ENCODE measurements at regions not wholly inside any gene's neighbourhood (a gene's known extent, or its start where the extent isn't known, plus 50 kb on each side); places are given as distances from the start of the nearest gene placed in this dataset.

- Histone ChIP-seq H3K36me3 (ENCODE audit: control insufficient read depth in 1 of 2, insufficient read depth in 2 of 2, low read length in 2 of 2) (no peaks in the 10 kb centered on the region), H3K9me3 (ENCODE audit: control insufficient read depth in 1 of 2, low read length in 2 of 2) (no peaks in the 10 kb centered on the region), H3K4me1 (ENCODE audit: control insufficient read depth in 1 of 2, insufficient read depth in 2 of 2, low read length in 2 of 2) (no peaks in the 10 kb centered on the region), H3K4me3 (ENCODE audit: low read depth in 1 of 2, low read length in 2 of 2) (no peak overlapping the region), H3K27ac (ENCODE audit: low read depth, low read length) (no peak overlapping the region), H3K9ac (ENCODE audit: low read depth in 1 of 2, low read length in 2 of 2) (no peak overlapping the region), H3K27me3 (ENCODE audit: control insufficient read depth in 1 of 2, insufficient read depth in 2 of 2, low read length in 2 of 2) (no peaks in the 10 kb centered on the region)
These were observed 217.9 kb downstream of the UBE2E3 start for GRCh38 chr2:181198183-181198864.

DNA sequence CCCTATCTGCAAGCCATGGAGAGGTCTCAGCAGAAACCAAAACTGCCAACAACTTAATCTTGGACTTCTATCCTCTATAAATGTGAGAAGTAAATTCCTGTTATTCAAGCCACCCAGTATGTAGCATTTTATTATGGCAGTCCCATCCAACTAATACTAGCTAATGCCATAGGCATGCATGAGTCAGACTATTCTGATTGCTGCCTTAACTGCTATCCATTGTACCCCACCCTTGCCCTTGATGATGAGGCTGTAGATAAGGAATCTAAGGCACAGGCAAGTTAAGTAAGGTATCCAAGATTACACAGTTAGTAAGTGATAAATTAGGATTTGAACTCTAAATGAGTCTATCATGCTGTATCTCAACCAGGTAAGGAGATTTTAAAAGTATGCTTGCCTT lies 223.0 kb downstream of the UBE2E3 start:
- Histone ChIP-seq H3K9ac (ENCODE audit: low read depth in 1 of 2, low read length in 2 of 2) (no peak overlapping the region), H3K4me3 (ENCODE audit: low read depth in 1 of 2, low read length in 2 of 2) (no peak overlapping the region), H3K27me3 (ENCODE audit: control insufficient read depth in 1 of 2, insufficient read depth in 2 of 2, low read length in 2 of 2) (no peaks in the 10 kb centered on the region), H3K4me1 (ENCODE audit: control insufficient read depth in 1 of 2, insufficient read depth in 2 of 2, low read length in 2 of 2) (no peaks in the 10 kb centered on the region), H3K36me3 (ENCODE audit: control insufficient read depth in 1 of 2, insufficient read depth in 2 of 2, low read length in 2 of 2) (no peaks in the 10 kb centered on the region), H3K27ac (ENCODE audit: low read depth, low read length) (no peak overlapping the region), H3K9me3 (ENCODE audit: control insufficient read depth in 1 of 2, low read length in 2 of 2) (no peaks in the 10 kb centered on the region)

DNA sequence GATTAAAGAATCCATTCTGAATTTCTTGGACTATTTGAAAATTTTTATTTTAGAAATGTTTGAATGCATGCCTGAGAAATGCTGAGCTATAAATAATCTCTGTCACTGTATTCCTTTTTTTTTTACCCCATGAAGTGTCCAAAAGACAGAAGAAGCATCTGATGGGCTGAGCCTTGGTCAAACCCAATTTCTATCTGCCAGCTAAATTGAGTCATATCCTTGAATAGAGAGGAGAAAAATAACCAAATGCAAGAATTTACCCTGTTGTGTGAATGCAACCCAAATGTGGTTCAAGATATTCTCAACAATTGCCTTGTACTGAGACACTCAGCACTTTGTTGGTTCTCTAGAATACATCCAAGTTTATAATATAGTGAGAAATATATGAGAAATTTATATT lies 223.5 kb downstream of the UBE2E3 start:
- no peaks in the 10 kb centered on the region for H3K4me1 ChIP-seq (ENCODE audit: control insufficient read depth in 1 of 2, insufficient read depth in 2 of 2, low read length in 2 of 2)
- H3K27ac ChIP-seq (ENCODE audit: low read depth, low read length), result no peak overlapping the region
- no peaks in the 10 kb centered on the region for H3K9me3 ChIP-seq (ENCODE audit: control insufficient read depth in 1 of 2, low read length in 2 of 2)
- H3K27me3 ChIP-seq (ENCODE audit: control insufficient read depth in 1 of 2, insufficient read depth in 2 of 2, low read length in 2 of 2), result no peaks in the 10 kb centered on the region
- H3K36me3 ChIP-seq (ENCODE audit: control insufficient read depth in 1 of 2, insufficient read depth in 2 of 2, low read length in 2 of 2), result no peaks in the 10 kb centered on the region
- H3K9ac ChIP-seq (ENCODE audit: low read depth in 1 of 2, low read length in 2 of 2), result no peak overlapping the region
- H3K4me3 ChIP-seq (ENCODE audit: low read depth in 1 of 2, low read length in 2 of 2), result no peak overlapping the region

GRCh38 chr2:181218401-181218821 lies 238.0 kb downstream of the UBE2E3 start:
- Histone ChIP-seq H3K27me3 (ENCODE audit: control insufficient read depth in 1 of 2, insufficient read depth in 2 of 2, low read length in 2 of 2) (no peaks in the 10 kb centered on the region), H3K9me3 (ENCODE audit: control insufficient read depth in 1 of 2, low read length in 2 of 2) (no peaks in the 10 kb centered on the region), H3K4me3 (ENCODE audit: low read depth in 1 of 2, low read length in 2 of 2) (no peak overlapping the region), H3K9ac (ENCODE audit: low read depth in 1 of 2, low read length in 2 of 2) (no peak overlapping the region), H3K36me3 (ENCODE audit: control insufficient read depth in 1 of 2, insufficient read depth in 2 of 2, low read length in 2 of 2) (no peaks in the 10 kb centered on the region), H3K4me1 (ENCODE audit: control insufficient read depth in 1 of 2, insufficient read depth in 2 of 2, low read length in 2 of 2) (no peaks in the 10 kb centered on the region), H3K27ac (ENCODE audit: low read depth, low read length) (no peak overlapping the region)

GRCh38 chr2:181223234-181223633 lies 234.0 kb upstream of the ITGA4 start:
- Histone ChIP-seq H3K4me3 (ENCODE audit: low read depth in 1 of 2, low read length in 2 of 2) (no peak overlapping the region), H3K4me1 (ENCODE audit: control insufficient read depth in 1 of 2, insufficient read depth in 2 of 2, low read length in 2 of 2) (no peaks in the 10 kb centered on the region), H3K36me3 (ENCODE audit: control insufficient read depth in 1 of 2, insufficient read depth in 2 of 2, low read length in 2 of 2) (no peaks in the 10 kb centered on the region), H3K9ac (ENCODE audit: low read depth in 1 of 2, low read length in 2 of 2) (no peak overlapping the region), H3K27me3 (ENCODE audit: control insufficient read depth in 1 of 2, insufficient read depth in 2 of 2, low read length in 2 of 2) (no peaks in the 10 kb centered on the region), H3K27ac (ENCODE audit: low read depth, low read length) (no peak overlapping the region), H3K9me3 (ENCODE audit: control insufficient read depth in 1 of 2, low read length in 2 of 2) (no peaks in the 10 kb centered on the region)

DNA sequence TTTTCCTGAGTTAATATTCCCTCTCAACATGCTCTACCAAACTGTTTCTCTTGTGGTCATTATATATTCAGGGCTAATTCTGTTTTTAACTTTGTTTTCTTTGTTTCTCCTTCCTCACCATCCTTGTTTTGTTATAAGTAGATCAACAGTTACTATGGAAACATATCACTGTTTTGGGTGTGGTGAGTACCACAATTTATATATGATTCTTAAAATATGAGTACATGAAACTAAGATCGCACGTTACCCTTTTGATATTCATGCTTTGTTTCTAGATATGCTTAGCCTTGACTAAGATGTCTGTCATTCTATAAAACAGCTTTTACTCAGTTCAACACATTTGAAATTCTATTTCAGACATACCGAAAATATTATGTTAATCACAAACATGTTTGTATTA lies 232.3 kb upstream of the ITGA4 start:
- H3K27me3 ChIP-seq (ENCODE audit: control insufficient read depth in 1 of 2, insufficient read depth in 2 of 2, low read length in 2 of 2), result no peaks in the 10 kb centered on the region
- H3K27ac ChIP-seq (ENCODE audit: low read depth, low read length), result no peak overlapping the region
- H3K9ac ChIP-seq (ENCODE audit: low read depth in 1 of 2, low read length in 2 of 2), result no peak overlapping the region
- no peak overlapping the region for H3K4me3 ChIP-seq (ENCODE audit: low read depth in 1 of 2, low read length in 2 of 2)
- no peaks in the 10 kb centered on the region for H3K4me1 ChIP-seq (ENCODE audit: control insufficient read depth in 1 of 2, insufficient read depth in 2 of 2, low read length in 2 of 2)
- no peaks in the 10 kb centered on the region for H3K9me3 ChIP-seq (ENCODE audit: control insufficient read depth in 1 of 2, low read length in 2 of 2)
- no peaks in the 10 kb centered on the region for H3K36me3 ChIP-seq (ENCODE audit: control insufficient read depth in 1 of 2, insufficient read depth in 2 of 2, low read length in 2 of 2)

DNA sequence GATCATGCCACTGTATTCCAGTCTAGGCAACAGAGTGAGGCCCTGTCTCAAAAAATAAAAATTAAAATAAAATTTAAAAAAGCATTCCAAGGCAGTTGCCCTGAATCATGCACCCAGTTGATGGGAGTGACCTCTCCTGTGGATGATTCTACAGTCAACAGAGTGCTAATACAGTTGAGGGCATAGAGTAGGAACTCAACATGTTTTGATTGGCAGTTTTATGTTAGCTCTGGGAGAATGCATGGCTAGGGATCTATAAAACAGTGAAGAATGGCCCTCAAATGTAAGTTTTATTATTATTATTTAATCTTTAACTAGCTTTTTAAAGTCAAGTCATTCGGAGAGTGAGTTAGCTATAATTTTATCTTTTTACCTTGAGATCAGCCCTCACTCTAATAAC lies 228.5 kb upstream of the ITGA4 start:
- H3K9me3 ChIP-seq (ENCODE audit: control insufficient read depth in 1 of 2, low read length in 2 of 2), result no peaks in the 10 kb centered on the region
- no peaks in the 10 kb centered on the region for H3K4me1 ChIP-seq (ENCODE audit: control insufficient read depth in 1 of 2, insufficient read depth in 2 of 2, low read length in 2 of 2)
- no peak overlapping the region for H3K4me3 ChIP-seq (ENCODE audit: low read depth in 1 of 2, low read length in 2 of 2)
- no peak overlapping the region for H3K9ac ChIP-seq (ENCODE audit: low read depth in 1 of 2, low read length in 2 of 2)
- no peaks in the 10 kb centered on the region for H3K36me3 ChIP-seq (ENCODE audit: control insufficient read depth in 1 of 2, insufficient read depth in 2 of 2, low read length in 2 of 2)
- no peak overlapping the region for H3K27ac ChIP-seq (ENCODE audit: low read depth, low read length)
- H3K27me3 ChIP-seq (ENCODE audit: control insufficient read depth in 1 of 2, insufficient read depth in 2 of 2, low read length in 2 of 2), result no peaks in the 10 kb centered on the region

DNA sequence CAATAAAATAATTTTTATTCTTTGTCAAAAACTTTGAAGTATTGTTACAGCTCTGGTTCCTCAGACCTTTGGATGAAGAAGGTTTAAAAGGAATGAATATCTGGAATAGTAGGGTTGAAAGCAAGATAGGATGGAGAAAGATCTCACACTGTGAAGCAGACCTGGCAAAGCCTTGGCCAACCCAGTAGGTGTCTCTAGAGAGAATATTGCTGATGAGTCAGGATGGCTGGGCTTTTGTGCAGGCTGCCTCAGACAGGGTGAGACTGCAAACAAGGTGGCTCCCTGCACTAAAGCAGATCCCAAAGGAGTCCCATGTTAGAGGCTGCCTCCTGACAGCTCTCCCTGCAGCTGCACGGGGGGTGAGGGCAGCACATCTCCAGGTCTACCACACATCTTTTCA lies 226.0 kb upstream of the ITGA4 start:
- Histone ChIP-seq H3K4me3 (ENCODE audit: low read depth in 1 of 2, low read length in 2 of 2) (no peak overlapping the region), H3K9me3 (ENCODE audit: control insufficient read depth in 1 of 2, low read length in 2 of 2) (no peaks in the 10 kb centered on the region), H3K27me3 (ENCODE audit: control insufficient read depth in 1 of 2, insufficient read depth in 2 of 2, low read length in 2 of 2) (no peaks in the 10 kb centered on the region), H3K4me1 (ENCODE audit: control insufficient read depth in 1 of 2, insufficient read depth in 2 of 2, low read length in 2 of 2) (no peaks in the 10 kb centered on the region), H3K9ac (ENCODE audit: low read depth in 1 of 2, low read length in 2 of 2) (no peak overlapping the region), H3K36me3 (ENCODE audit: control insufficient read depth in 1 of 2, insufficient read depth in 2 of 2, low read length in 2 of 2) (no peaks in the 10 kb centered on the region), H3K27ac (ENCODE audit: low read depth, low read length) (no peak overlapping the region)

DNA sequence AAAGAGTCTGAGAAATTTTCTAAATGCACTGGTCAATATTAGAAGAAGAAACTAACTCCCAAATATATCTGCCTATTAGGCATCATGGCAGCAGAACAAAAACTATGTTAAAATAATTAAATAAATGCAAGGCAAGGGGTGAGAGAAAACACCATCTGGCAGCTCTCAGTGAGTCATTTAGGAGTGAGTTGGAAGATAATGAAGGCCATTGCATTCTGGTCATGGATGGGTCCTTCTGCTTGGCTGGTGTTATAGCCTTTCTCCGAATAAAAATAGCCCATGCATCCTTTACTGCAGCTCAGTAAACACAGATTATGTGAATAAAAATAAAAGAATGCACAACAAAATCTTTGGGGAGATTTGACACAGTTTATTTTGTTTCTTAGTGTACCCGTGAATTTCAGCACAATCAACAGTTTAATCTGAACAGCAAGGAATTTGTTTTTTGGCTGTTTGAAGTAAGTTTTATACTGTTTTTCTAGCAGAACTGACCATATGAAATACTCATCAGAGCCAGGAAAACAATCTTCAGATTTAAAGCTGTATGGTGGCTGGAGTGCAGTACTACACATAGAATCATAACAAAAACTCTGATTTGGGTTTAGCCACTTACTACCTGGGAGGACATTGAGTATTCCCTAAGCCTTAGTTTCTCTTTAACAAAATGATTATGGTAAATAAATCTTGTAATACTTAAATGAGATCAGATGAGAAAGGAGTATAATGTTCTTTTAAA lies 225.1 kb upstream of the ITGA4 start:
- H3K9me3 ChIP-seq (ENCODE audit: control insufficient read depth in 1 of 2, low read length in 2 of 2), result no peaks in the 10 kb centered on the region
- no peaks in the 10 kb centered on the region for H3K4me1 ChIP-seq (ENCODE audit: control insufficient read depth in 1 of 2, insufficient read depth in 2 of 2, low read length in 2 of 2)
- H3K27me3 ChIP-seq (ENCODE audit: control insufficient read depth in 1 of 2, insufficient read depth in 2 of 2, low read length in 2 of 2), result no peaks in the 10 kb centered on the region
- no peak overlapping the region for H3K9ac ChIP-seq (ENCODE audit: low read depth in 1 of 2, low read length in 2 of 2)
- no peak overlapping the region for H3K4me3 ChIP-seq (ENCODE audit: low read depth in 1 of 2, low read length in 2 of 2)
- no peak overlapping the region for H3K27ac ChIP-seq (ENCODE audit: low read depth, low read length)
- H3K36me3 ChIP-seq (ENCODE audit: control insufficient read depth in 1 of 2, insufficient read depth in 2 of 2, low read length in 2 of 2), result no peaks in the 10 kb centered on the region

DNA sequence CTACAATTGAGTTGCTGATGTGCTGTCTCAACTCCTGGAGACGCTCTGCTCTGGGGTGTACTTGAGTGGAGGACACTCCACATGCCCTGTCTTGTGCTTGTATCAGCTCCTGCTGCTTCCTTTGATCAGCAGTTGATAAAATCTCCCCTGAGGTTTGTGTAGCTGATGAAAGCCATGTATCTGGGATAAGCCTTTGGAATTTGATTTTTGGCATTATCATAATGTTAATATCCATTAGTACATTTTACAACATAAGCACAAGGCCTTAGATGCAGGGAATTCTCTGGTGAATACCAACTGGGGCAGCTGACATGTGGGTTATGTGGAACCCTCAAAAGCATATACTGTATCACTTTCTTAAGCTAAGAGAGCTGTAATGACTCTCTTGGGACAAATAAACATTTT lies 222.7 kb upstream of the ITGA4 start:
- no peak overlapping the region for H3K4me3 ChIP-seq (ENCODE audit: low read depth in 1 of 2, low read length in 2 of 2)

More for the DNA sequence above, 222.7 kb upstream of the ITGA4 start:
- no peaks in the 10 kb centered on the region for H3K27me3 ChIP-seq (ENCODE audit: control insufficient read depth in 1 of 2, insufficient read depth in 2 of 2, low read length in 2 of 2)
- H3K4me1 ChIP-seq (ENCODE audit: control insufficient read depth in 1 of 2, insufficient read depth in 2 of 2, low read length in 2 of 2), result no peaks in the 10 kb centered on the region
- no peak overlapping the region for H3K9ac ChIP-seq (ENCODE audit: low read depth in 1 of 2, low read length in 2 of 2)
- H3K36me3 ChIP-seq (ENCODE audit: control insufficient read depth in 1 of 2, insufficient read depth in 2 of 2, low read length in 2 of 2), result no peaks in the 10 kb centered on the region
- H3K27ac ChIP-seq (ENCODE audit: low read depth, low read length), result no peak overlapping the region
- no peaks in the 10 kb centered on the region for H3K9me3 ChIP-seq (ENCODE audit: control insufficient read depth in 1 of 2, low read length in 2 of 2)
